IPS-20b (cell line): ENCODE measurements at regions not wholly inside any gene's neighbourhood (a gene's known extent, or its start where the extent isn't known, plus 50 kb on each side); places are given as distances from the start of the nearest gene placed in this dataset.

Experiments
- H3K27ac ChIP-seq: one replicate; pipeline ENCODE4 v1.5.1; 2013; ENCODE audit warnings: low read length
- H3K27me3 ChIP-seq: 2 replicates; pipeline ENCODE4 v1.6.1; 2013; ENCODE audit warnings: mild to moderate bottlenecking, low read length, inconsistent platforms; ENCODE audit not compliant: insufficient read depth
- H3K36me3 ChIP-seq: 2 replicates; pipeline ENCODE4 v1.6.1; 2013; ENCODE audit warnings: low read depth, mild to moderate bottlenecking, inconsistent platforms, low read length, moderate library complexity; ENCODE audit not compliant: insufficient read depth
- H3K4me1 ChIP-seq: 2 replicates; pipeline ENCODE4 v1.6.1; 2013; ENCODE audit warnings: mild to moderate bottlenecking, control low read depth, inconsistent platforms, low read length, moderate library complexity; ENCODE audit not compliant: insufficient read depth
- H3K4me3 ChIP-seq: 2 replicates; pipeline ENCODE4 v1.5.1; 2013; ENCODE audit warnings: mild to moderate bottlenecking, low read length, inconsistent platforms
- H3K9ac ChIP-seq: 2 replicates; pipeline ENCODE4 v1.6.1; 2013; ENCODE audit warnings: low read depth, mild to moderate bottlenecking, inconsistent platforms, low read length, moderate library complexity
- H3K9me3 ChIP-seq: 2 replicates; pipeline ENCODE4 v1.6.1; 2013; ENCODE audit warnings: mild to moderate bottlenecking, low read depth, low read length, inconsistent platforms; ENCODE audit not compliant: insufficient read depth

DNA sequence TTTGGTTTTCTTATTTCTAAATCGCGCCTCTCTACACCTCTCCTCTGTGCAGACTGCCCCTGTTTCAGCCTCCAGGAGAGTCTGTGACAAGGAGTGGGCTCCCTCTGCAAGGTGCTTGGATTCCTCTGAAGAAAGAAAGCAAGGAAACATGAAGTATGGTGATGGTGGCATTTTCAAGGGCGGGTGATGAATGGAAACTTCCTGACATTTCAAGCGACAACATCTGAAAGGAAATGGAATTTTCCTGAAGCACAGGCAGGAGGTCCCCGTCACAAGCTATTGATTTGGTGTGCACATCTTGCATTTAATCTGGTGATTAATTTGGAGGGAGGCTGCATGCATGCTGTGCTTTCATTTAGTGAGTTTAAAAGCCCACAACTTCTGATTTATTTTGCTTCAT lies 164.6 kb upstream of the FGGY start:
- no peak overlapping the region for H3K9ac ChIP-seq

DNA sequence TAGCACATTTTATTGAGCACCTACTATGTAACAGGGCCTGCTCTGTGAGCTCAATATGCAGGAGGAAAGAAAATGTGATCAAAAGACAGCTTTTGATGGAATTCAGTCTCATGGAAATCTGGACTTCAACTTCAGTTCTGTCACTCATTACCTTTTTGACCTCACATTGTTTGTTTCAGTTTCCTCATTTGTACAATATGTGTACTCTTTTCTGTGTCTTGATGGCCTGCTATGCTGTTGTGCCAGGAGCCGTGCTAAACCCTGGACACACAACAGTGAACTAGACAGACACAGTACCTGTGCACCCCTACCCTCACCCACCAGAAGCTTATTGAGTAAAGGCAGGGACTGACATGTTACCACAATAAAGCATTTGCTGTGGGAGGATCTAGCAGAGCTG lies 162.9 kb upstream of the FGGY start:
- H3K27me3 ChIP-seq, result no peaks in the 10 kb centered on the region
- no peak overlapping the region for H3K9ac ChIP-seq
- H3K36me3 ChIP-seq, result no peaks in the 10 kb centered on the region
- no peak overlapping the region for H3K4me3 ChIP-seq
- H3K4me1 ChIP-seq, result peaks cover 10% of the 10 kb centered on the region; the same call in 1 of the 2 replicates
- H3K9me3 ChIP-seq, result no peaks in the 10 kb centered on the region
- no peak overlapping the region for H3K27ac ChIP-seq

More for the DNA sequence above, 164.6 kb upstream of the FGGY start:
- Histone ChIP-seq H3K4me1 (peaks cover 16% of the 10 kb centered on the region; the same call in 1 of the 2 replicates), H3K27ac (no peak overlapping the region), H3K9me3 (no peaks in the 10 kb centered on the region), H3K36me3 (no peaks in the 10 kb centered on the region), H3K4me3 (no peak overlapping the region), H3K27me3 (no peaks in the 10 kb centered on the region)

DNA sequence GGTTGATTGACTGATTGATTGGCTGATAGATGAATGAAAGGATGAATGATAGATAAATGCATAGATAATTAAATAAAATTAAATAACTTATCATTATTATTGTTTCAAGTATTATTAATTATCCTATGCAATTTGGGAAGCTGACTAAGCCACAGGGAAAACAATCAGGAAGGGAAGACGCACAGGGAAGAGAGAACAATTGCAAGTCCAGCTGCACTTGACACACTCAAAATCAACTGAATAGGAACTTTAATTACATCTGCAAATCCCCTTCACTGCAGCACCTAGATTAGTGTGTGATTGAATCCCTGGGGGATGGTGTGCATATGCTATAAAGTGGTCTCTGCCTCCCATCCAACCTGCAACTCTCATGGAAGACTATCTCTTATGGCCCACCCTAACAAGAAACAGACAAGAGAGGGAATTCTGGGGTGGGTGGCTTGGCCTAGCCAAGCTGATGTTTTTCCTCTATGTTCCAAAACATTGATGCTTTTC lies 161.1 kb upstream of the FGGY start:
- Histone ChIP-seq H3K27me3 (no peaks in the 10 kb centered on the region), H3K36me3 (no peaks in the 10 kb centered on the region), H3K4me3 (no peak overlapping the region), H3K4me1 (peaks cover 8% of the 10 kb centered on the region; the same call in 1 of the 2 replicates), H3K9me3 (no peaks in the 10 kb centered on the region), H3K9ac (no peak overlapping the region), H3K27ac (no peak overlapping the region)

GRCh38 chr1:59136541-59137275 lies 160.2 kb upstream of the FGGY start:
- Histone ChIP-seq H3K4me3 (no peak overlapping the region), H3K9me3 (no peaks in the 10 kb centered on the region), H3K36me3 (no peaks in the 10 kb centered on the region), H3K27me3 (no peaks in the 10 kb centered on the region), H3K27ac (no peak overlapping the region), H3K9ac (no peak overlapping the region), H3K4me1 (peaks cover 8% of the 10 kb centered on the region; the same call in 1 of the 2 replicates)

DNA sequence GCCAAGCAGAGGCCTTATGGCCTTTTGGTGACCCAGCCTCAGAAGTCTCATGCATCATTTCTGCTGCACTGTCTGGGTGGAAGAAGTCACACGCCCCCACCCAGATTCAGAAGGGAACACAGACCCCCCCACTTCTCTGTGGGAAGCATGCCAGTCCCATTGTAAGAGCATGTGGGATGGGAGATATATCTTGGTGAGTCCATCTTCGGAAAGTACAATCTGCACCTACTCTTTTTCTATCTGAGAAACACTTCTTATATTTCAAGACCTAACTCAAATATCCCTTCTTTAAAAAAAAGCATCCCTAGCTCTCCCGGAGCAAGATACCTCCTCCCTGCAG lies 159.6 kb upstream of the FGGY start:
- H3K9me3 ChIP-seq, result no peaks in the 10 kb centered on the region

DNA sequence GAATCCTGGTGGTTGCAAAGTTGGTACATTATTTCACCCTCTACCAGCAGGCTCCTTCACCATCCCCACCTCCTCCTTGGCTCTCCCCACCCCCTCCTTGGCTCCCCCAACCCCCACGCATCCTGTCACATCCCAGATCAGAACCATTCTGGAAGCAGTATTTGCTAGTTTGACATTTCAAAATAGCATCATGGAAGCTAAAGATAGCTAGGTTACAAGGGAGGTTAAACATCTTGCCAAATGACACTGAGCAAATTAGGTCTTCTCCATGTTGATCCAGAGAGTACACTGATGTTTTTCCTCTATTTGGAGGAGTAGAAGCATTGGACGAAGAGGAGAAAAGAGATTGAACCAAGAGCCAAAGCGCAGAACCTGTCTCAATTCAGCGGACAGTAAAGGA lies 158.9 kb upstream of the FGGY start:
- Histone ChIP-seq H3K9me3 (no peaks in the 10 kb centered on the region), H3K27ac (no peak overlapping the region), H3K36me3 (no peaks in the 10 kb centered on the region), H3K4me1 (peaks cover 4% of the 10 kb centered on the region; the same call in 1 of the 2 replicates), H3K27me3 (no peaks in the 10 kb centered on the region), H3K9ac (no peak overlapping the region), H3K4me3 (no peak overlapping the region)

More for the DNA sequence above, 159.6 kb upstream of the FGGY start:
- H3K27ac ChIP-seq, result no peak overlapping the region
- no peak overlapping the region for H3K4me3 ChIP-seq
- H3K9ac ChIP-seq, result no peak overlapping the region
- no peaks in the 10 kb centered on the region for H3K27me3 ChIP-seq
- no peaks in the 10 kb centered on the region for H3K36me3 ChIP-seq
- H3K4me1 ChIP-seq, result peaks cover 5% of the 10 kb centered on the region; the same call in 1 of the 2 replicates

DNA sequence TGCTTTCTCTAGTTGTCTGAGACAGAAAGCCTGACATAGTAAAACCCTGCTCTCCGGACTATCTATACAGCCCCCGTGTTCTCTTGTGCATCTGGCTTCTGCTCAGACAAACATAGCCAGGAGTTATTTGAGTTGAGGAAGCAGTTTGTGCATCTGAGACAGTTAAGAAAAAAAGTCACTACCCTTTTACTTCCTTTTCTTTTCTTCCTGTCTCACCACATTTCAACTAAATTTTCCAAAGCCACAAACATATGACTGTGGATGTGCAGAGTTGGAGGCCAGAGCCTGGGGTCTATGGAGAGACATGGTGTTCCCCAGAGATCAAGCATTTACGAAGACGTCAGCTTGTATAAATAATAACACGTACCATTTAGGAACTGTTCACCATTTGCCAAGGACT lies 158.5 kb upstream of the FGGY start:
- Histone ChIP-seq H3K27ac (no peak overlapping the region), H3K9ac (no peak overlapping the region), H3K9me3 (no peaks in the 10 kb centered on the region)

GRCh38 chr1:59139396-59139795 lies 157.5 kb upstream of the FGGY start:
- Histone ChIP-seq H3K4me3 (no peak overlapping the region), H3K27ac (no peak overlapping the region), H3K36me3 (no peaks in the 10 kb centered on the region), H3K27me3 (no peaks in the 10 kb centered on the region), H3K9ac (no peak overlapping the region), H3K9me3 (no peaks in the 10 kb centered on the region), H3K4me1 (peaks cover 15% of the 10 kb centered on the region)

More for the DNA sequence above, 158.5 kb upstream of the FGGY start:
- no peak overlapping the region for H3K4me3 ChIP-seq
- H3K4me1 ChIP-seq, result peaks cover 7% of the 10 kb centered on the region
- H3K36me3 ChIP-seq, result no peaks in the 10 kb centered on the region
- H3K27me3 ChIP-seq, result no peaks in the 10 kb centered on the region

DNA sequence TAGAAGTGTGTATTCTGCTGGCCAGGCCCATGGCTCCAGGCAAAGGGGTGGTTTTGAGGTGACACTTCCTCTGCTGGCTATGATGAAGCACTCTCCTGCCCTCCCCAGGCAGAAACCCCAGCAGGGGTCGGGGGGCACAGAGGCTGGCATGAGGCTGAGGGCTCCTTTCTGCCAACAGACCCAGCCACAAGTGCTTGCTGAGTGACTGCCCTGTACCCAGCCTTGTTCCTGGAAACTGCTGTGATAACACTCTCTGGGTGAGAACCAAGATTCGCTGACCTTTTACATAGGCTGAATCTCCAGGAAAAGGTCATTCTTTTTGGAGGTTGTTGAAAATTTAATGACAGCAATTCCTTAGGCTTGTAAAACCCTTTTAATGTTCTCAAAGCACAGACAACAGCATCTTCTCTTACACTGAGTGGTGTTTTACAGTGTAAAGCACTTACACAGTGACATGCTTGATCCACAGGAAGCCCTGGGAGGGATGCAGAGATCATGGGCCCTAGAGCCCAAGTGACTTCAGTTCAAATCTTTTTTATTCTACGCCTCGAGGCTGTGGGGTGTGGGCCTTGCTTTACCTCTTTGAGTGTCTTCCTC lies 155.5 kb upstream of the FGGY start:
- no peak overlapping the region for H3K9ac ChIP-seq

DNA sequence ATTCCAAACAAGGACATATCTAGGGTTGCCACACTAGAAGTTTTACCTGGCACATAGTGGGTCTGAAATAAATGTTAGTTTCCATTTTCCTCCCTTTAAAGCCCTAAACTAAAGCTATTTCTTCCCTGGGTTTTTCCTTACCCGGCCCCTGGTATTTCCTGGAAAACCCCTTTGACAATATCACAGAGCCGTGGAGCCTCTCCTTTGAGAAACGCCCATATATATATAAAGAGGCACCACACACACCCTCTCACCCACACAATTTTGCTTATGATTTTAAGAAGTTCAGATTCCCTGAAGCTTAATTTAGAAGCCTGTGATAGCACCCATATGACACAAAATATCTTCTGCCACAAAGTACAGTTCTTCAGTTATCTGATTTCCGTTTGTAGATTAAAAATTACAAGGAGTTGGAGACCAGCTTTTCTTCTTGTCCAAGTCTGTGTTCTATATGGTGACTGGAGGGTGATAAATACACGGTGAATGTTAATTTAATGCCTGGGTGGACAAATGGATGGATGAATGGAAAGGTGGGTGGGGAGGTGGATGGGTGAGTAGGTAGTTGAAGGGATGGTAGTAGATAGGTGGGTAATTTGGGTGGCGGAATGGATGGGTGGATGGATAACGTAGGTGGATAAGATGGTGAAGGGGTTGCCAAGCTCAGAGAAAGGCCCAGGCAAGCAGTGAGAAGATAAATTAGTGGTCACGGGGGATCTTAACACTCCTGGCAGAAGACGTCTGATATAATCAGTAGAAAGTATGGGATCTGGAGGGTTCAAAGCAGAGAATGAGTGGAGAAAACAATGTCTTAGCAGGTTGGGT lies 154.4 kb upstream of the FGGY start:
- H3K27me3 ChIP-seq, result peaks cover 16% of the 10 kb centered on the region
- H3K9me3 ChIP-seq, result no peaks in the 10 kb centered on the region
- H3K27ac ChIP-seq, result no peak overlapping the region
- no peak overlapping the region for H3K4me3 ChIP-seq
- no peaks in the 10 kb centered on the region for H3K36me3 ChIP-seq
- H3K9ac ChIP-seq, result no peak overlapping the region
- peaks cover 19% of the 10 kb centered on the region for H3K4me1 ChIP-seq

More for the DNA sequence above, 155.5 kb upstream of the FGGY start:
- Histone ChIP-seq H3K4me1 (peaks cover 18% of the 10 kb centered on the region), H3K9me3 (no peaks in the 10 kb centered on the region), H3K4me3 (no peak overlapping the region), H3K27me3 (peaks cover 5% of the 10 kb centered on the region), H3K27ac (no peak overlapping the region), H3K36me3 (no peaks in the 10 kb centered on the region)

DNA sequence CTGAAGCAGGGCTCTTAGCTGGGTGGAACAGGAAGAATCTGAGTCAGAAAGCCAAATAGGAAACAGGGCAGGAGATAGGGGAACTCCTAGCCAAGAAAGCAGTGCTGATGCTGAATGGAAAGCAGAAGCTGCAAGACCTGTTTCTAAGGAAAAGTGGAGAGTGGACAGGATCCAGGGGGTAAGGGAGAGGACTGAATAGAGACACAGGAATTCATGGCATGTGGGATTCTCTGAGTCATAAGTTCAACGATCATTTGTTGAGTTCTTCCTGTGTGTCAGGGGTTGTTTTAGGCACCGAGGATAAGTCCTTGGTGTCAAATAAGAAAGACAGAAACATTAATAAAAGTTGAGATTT lies 153.8 kb upstream of the FGGY start:
- no peaks in the 10 kb centered on the region for H3K36me3 ChIP-seq
- H3K4me1 ChIP-seq, result peaks cover 19% of the 10 kb centered on the region
- no peak overlapping the region for H3K4me3 ChIP-seq
- H3K9ac ChIP-seq, result no peak overlapping the region
- no peaks in the 10 kb centered on the region for H3K9me3 ChIP-seq
- no peak overlapping the region for H3K27ac ChIP-seq
- peaks cover 21% of the 10 kb centered on the region for H3K27me3 ChIP-seq
